Right lobe of liver (tissue), 6 donors: ENCODE measurements at regions not wholly inside any gene's neighbourhood (a gene's known extent, or its start where the extent isn't known, plus 50 kb on each side); places are given as distances from the start of the nearest gene placed in this dataset.
A peak's percentile ranks its signal among the peaks of the same experiment; 100 is the strongest.

ENCODE experiments used
- ATAC-seq, 4 donors: fragments of 200-7000 bp; cut with Tn5 transposase; one replicate each; pipeline ENCODE4 v1.9.1; 2020; ENCODE audit warnings: mild to moderate bottlenecking in 4 of 4, moderate library complexity in 4 of 4
- DNase-seq, 3 donors: peaks; one replicate each; pipeline ENCODE4 v3.0.0-alpha.2; 2020
- H3K27ac ChIP-seq, 3 donors: fragments of 200-600 bp; one replicate each; pipeline ENCODE4 v1.8.0; 2022
- H3K27me3 ChIP-seq, 2 donors: fragments of 200-600 bp; one replicate each; pipeline ENCODE4 v1.8.0; 2022
- H3K36me3 ChIP-seq, 4 donors: fragments of 200-600 bp; sonication (generic) in 1 of 4; one replicate each; pipeline versions ENCODE4 v1.5.1 to v1.8.0; 2017 to 2022; ENCODE audit warnings: control low read depth in 1 of 4
- H3K4me1 ChIP-seq, 4 donors: fragments of 200-600 bp; sonication (generic) in 1 of 4; one replicate each; pipeline versions ENCODE4 v1.5.1 to v1.8.0; 2017 to 2022; ENCODE audit warnings: control low read depth in 1 of 4
- H3K4me3 ChIP-seq, 3 donors: fragments of 200-600 bp; one replicate each; pipeline ENCODE4 v1.8.0; 2022
- H3K9me3 ChIP-seq, 4 donors: fragments of 200-600 bp; sonication (generic) in 1 of 4; one replicate each; pipeline versions ENCODE4 v1.5.1 to v1.8.0; 2017 to 2022; ENCODE audit warnings: control low read depth in 1 of 4
- POLR2A ChIP-seq: fragments of 450-650 bp; IDR thresholded peaks from one replicate; pipeline ENCODE4 v1.6.1; 2017; ENCODE audit warnings: antibody characterized with exemption, mild to moderate bottlenecking
- WGBS: methylation state at CpG from one replicate; pipeline ENCODE4 v1.1.6; 2018; ENCODE audit warnings: low coverage, low lambda C conversion rate; ENCODE audit not compliant: insufficient coverage; ENCODE audit errors: missing lambda C conversion rate; 5-methylcytosine and 5-hydroxymethylcytosine counted together
- intact Hi-C, 2 donors: fragments of 100-400 bp; cut with DNase I; formaldehyde crosslinking; loops; one replicate each; pipeline versions ENCODE4 v1.11.2 to v1.14.1; 2022
- TF ChIP-seq, protein P1 (sequence below), 4 donors: fragments of 200-600 bp in 3 of 4; fragments of 450-650 bp in 1 of 4; IDR thresholded peaks; one replicate each; pipeline versions ENCODE4 v1.5.1 to v1.8.0; 2016 to 2022; ENCODE audit warnings: antibody characterized with exemption in 4 of 4, mild to moderate bottlenecking in 2 of 4
- donor health status: DM: no; HTN: yes; CAD: no.
- donor health status: DM: no; HTN: no; CAD: no.
- donor health status: DM: no; HTN: no; CAD: no.
- donor health status: DM: no; HTN: yes; CAD: no.
- donor health status: DM: no; HTN: yes; CAD: no.

DNA sequence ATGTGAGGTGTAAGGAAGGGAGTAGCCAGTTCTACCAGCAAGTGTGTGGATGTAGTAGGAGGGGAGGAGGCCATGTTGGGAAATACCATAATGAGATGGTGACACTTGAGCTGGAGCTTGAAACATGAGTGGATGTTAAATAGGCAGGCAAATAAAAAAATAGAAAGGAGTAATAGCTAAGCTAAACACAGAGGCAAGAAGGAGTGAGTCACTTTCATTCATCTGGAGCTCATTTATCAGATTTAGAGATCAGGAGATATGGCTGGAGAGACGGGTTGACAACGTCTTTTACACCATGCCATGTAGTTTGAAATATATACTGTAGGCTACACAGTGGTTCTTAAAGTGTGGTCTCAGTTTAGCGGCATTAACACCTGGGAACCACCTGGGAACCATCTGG, 390.5 kb downstream of the DIPK2A start:
- intact Hi-C loops: no loop called here

DNA sequence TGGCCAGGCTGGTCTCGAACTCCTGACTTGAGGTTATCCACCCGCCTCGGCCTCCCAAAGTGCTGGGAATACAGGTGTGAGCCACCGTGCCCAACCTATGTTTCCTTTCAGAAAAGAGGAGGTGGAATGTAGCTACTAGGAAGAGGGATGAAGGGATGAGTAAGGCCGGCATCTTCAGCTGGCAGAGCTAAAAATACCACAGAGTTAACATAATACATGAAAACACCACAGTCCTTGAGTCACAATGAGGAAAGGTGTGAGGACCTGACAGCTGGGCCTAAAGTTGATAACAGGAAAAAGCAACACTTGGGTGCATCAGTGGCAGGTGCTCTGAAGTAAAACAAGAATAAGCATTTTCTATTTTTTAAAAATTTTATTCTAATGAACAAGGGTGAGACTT, 392.2 kb downstream of the DIPK2A start:
- Histone ChIP-seq H3K27me3 (no peaks in the 10 kb centered on the region), H3K4me3 (no peak overlapping the region), H3K36me3 (no peaks in the 10 kb centered on the region), H3K4me1 (no peaks in the 10 kb centered on the region), H3K9me3 (no peaks in the 10 kb centered on the region), H3K27ac (no peak overlapping the region)
- TF ChIP-seq POLR2A: no peak
- TF ChIP-seq, protein P1, sequence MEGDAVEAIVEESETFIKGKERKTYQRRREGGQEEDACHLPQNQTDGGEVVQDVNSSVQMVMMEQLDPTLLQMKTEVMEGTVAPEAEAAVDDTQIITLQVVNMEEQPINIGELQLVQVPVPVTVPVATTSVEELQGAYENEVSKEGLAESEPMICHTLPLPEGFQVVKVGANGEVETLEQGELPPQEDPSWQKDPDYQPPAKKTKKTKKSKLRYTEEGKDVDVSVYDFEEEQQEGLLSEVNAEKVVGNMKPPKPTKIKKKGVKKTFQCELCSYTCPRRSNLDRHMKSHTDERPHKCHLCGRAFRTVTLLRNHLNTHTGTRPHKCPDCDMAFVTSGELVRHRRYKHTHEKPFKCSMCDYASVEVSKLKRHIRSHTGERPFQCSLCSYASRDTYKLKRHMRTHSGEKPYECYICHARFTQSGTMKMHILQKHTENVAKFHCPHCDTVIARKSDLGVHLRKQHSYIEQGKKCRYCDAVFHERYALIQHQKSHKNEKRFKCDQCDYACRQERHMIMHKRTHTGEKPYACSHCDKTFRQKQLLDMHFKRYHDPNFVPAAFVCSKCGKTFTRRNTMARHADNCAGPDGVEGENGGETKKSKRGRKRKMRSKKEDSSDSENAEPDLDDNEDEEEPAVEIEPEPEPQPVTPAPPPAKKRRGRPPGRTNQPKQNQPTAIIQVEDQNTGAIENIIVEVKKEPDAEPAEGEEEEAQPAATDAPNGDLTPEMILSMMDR (IDR thresholded peaks at IDR 0.05): no peak
- DNase-seq (no peak), ATAC-seq (no peak)
- WGBS: 97% methylated on average over 5 of the region's 5 CpGs
- intact Hi-C loops: no loop called here

More for the DNA sequence above, 390.5 kb downstream of the DIPK2A start:
- H3K27ac ChIP-seq: no peak overlapping the region
- H3K36me3 ChIP-seq: no peaks in the 10 kb centered on the region
- no peak overlapping the region for H3K4me3 ChIP-seq
- 85% methylated on average over 3 of the region's 3 CpGs for WGBS
- ATAC-seq (no peak), DNase-seq (no peak)
- H3K9me3 ChIP-seq: no peaks in the 10 kb centered on the region
- no peaks in the 10 kb centered on the region for H3K4me1 ChIP-seq
- no peak for TF ChIP-seq POLR2A
- TF ChIP-seq, protein P1 (IDR thresholded peaks at IDR 0.05): no peak
- no peaks in the 10 kb centered on the region for H3K27me3 ChIP-seq

DNA sequence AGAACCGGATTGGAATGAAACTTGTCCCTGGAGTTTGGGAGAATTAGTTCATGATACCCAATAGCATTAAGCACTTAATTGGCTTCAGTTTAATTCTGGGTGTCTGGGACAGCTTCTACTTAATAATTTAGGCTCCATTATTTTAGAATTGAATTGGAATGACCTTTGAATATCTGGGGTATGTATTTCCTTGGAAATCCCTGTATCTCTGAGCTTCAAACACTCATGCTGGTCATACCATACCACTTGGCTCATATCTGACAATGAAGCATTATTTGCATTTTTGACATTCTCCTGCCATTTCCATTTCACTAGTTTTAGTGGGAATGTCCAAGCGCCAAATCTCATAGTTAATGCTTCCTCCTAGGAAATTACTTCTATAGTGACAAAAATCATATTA, 393.1 kb downstream of the DIPK2A start:
- Histone ChIP-seq H3K4me1 (no peaks in the 10 kb centered on the region), H3K27ac (no peak overlapping the region), H3K4me3 (no peak overlapping the region), H3K36me3 (no peaks in the 10 kb centered on the region), H3K9me3 (no peaks in the 10 kb centered on the region), H3K27me3 (no peaks in the 10 kb centered on the region)
- DNase-seq (no peak), ATAC-seq (no peak)
- WGBS: 64% methylated on average over 2 of the region's 2 CpGs
- intact Hi-C loops: no loop called here
- TF ChIP-seq POLR2A: no peak
- TF ChIP-seq, protein P1 (IDR thresholded peaks at IDR 0.05): no peak

DNA sequence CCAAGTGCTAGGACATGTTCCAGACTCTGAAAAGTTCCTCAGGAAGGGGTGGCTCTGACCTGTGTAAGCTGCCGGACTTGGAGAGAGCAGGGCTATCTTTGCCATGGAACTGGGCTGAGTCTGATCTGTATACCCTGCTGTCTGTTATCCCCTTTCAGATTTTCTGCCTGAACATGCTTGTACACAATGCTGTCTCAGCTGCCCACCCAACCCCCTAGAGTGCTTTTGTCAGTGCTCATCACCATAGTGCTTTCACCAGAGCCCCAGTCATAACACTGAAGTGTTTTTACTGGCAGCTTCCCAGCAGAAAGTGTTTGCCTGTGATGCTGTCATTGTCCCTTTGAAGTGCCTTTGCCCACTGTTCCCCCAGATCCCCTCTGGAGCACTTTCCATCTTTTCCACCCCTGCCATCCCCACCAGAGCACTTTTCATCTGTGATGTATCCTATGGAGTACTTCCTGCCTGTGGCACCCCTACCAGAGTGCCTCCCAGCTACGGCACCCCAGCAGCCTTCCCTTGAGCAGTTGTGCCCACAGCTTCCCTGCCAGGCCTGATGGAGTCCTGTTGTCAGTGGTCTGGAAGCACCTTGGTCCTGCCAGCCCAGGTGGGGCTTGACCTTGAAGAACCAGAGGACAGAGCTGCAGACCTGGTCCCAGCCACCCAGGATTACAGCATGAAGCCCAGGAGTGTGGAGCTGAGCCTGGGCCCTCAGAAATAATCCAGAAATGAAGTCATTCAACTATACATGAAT, 397.7 kb downstream of the DIPK2A start:
- H3K4me3 ChIP-seq: no peak overlapping the region
- WGBS: 100% methylated on average over 1 of the region's 2 CpGs
- no peaks in the 10 kb centered on the region for H3K27me3 ChIP-seq
- peak in 1 of 3 donors; percentile 22 for DNase-seq
- ATAC-seq: no peak
- H3K36me3 ChIP-seq: no peaks in the 10 kb centered on the region
- H3K4me1 ChIP-seq: no peaks in the 10 kb centered on the region
- no peaks in the 10 kb centered on the region for H3K9me3 ChIP-seq
- no peak overlapping the region for H3K27ac ChIP-seq
- no peak for TF ChIP-seq POLR2A
- intact Hi-C loops: no loop called here

DNA sequence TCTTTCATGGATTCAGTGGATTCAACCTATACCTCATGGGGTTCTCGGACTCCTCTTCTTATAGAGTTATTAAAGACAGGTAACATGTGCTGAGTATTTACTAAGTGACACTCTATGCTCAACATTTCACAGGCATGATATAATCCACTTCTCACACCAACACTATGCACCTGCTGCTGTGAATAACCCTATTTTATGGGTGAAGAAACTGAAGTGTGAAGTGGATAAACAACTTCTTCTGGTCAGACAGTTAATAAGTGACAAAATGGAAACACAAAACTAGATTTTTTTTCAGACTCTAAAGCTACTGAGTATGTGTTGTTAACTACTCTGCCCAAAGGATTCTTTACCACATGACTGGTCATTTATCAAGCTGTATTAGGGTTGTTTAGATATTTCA, 403.5 kb downstream of the DIPK2A start:
- H3K4me1 ChIP-seq: no peaks in the 10 kb centered on the region
- intact Hi-C loops: no loop called here
- H3K9me3 ChIP-seq: no peaks in the 10 kb centered on the region
- H3K27ac ChIP-seq: no peak overlapping the region
- no peaks in the 10 kb centered on the region for H3K36me3 ChIP-seq
- WGBS: 71% methylated on average over 1 of the region's 1 CpG
- DNase-seq (no peak), ATAC-seq (no peak)
- no peak for TF ChIP-seq POLR2A
- TF ChIP-seq, protein P1 (IDR thresholded peaks at IDR 0.05): no peak
- no peaks in the 10 kb centered on the region for H3K27me3 ChIP-seq
- H3K4me3 ChIP-seq: no peak overlapping the region
